HL-60 (cell line): ENCODE measurements at regions not wholly inside any gene's neighbourhood (a gene's known extent, or its start where the extent isn't known, plus 50 kb on each side); places are given as distances from the start of the nearest gene placed in this dataset.

Source experiments
- CTCF ChIP-seq: IDR thresholded peaks from one replicate; pipeline ENCODE4 v1.5.1; 2011; ENCODE audit warnings: low read length, control low read depth, inconsistent platforms; ENCODE audit not compliant: insufficient read depth
- GABPA ChIP-seq: IDR thresholded peaks from 2 replicates; pipeline ENCODE4 v1.6.1; 2012; ENCODE audit warnings: low read depth
- POLR2AphosphoS5 ChIP-seq: IDR thresholded peaks from 2 replicates; pipeline ENCODE4 v1.6.1; 2012; ENCODE audit warnings: low read depth
- REST ChIP-seq: IDR thresholded peaks from 2 replicates; pipeline ENCODE4 v1.6.1; 2012; ENCODE audit warnings: low read depth; ENCODE audit not compliant: insufficient replicate concordance
- SPI1 ChIP-seq: IDR thresholded peaks from 2 replicates; pipeline ENCODE4 v1.6.1; 2012; ENCODE audit warnings: low read depth, mild to moderate bottlenecking, borderline replicate concordance

GRCh38 chr10:111504376-111504775 lies 427.5 kb downstream of the ADRA2A start:
- TF ChIP-seq CTCF (no peak), GABPA (no peak), POLR2AphosphoS5 (no peak), REST (no peak), SPI1 (no peak)
